Neutrophil (primary cell): ENCODE measurements at regions not wholly inside any gene's neighbourhood (a gene's known extent, or its start where the extent isn't known, plus 50 kb on each side); places are given as distances from the start of the nearest gene placed in this dataset.

Experiments
- H3K27ac ChIP-seq: fragments of 200-600 bp; sonication (generic); 2 replicates; pipeline ENCODE4 v1.5.1; 2016; ENCODE audit warnings: mild to moderate bottlenecking, moderate library complexity
- H3K27me3 ChIP-seq: fragments of 200-600 bp; sonication (generic); 2 replicates; pipeline ENCODE4 v1.6.0; 2016; ENCODE audit warnings: mild to moderate bottlenecking
- H3K36me3 ChIP-seq: fragments of 200-600 bp; sonication (generic); 2 replicates; pipeline ENCODE4 v1.5.1; 2017
- H3K4me1 ChIP-seq, 2 experiments: fragments of 200-600 bp in 1 of 2; sonication (generic) in 1 of 2; 1 replicate in 1 of 2; 2 replicates in 1 of 2; pipeline versions ENCODE4 v1.5.1 to v1.6.1; 2013 to 2016; ENCODE audit warnings: low read depth in 1 of 2, low read length in 1 of 2, mild to moderate bottlenecking in 1 of 2, moderate library complexity in 1 of 2; ENCODE audit not compliant: control insufficient read depth in 1 of 2, insufficient read depth in 1 of 2
- H3K4me3 ChIP-seq, 2 experiments: fragments of 200-600 bp in 1 of 2; sonication (generic) in 1 of 2; 1 replicate in 1 of 2; 2 replicates in 1 of 2; pipeline ENCODE4 v1.5.1; 2013 to 2016; ENCODE audit warnings: low read depth in 1 of 2, low read length in 1 of 2, mild to moderate bottlenecking in 1 of 2, moderate library complexity in 1 of 2
- H3K9me3 ChIP-seq: fragments of 200-600 bp; sonication (generic); 2 replicates; pipeline ENCODE4 v1.5.1; 2016
- CTCF ChIP-seq: fragments of 200-600 bp; sonication (generic); IDR thresholded peaks from 2 replicates; pipeline ENCODE4 v1.5.1; 2016; ENCODE audit warnings: antibody characterized with exemption

- no peaks in the 10 kb centered on the region for H3K36me3 ChIP-seq
These were observed 212.6 kb downstream of the SNX19 start for GRCh38 chr11:130703489-130704190.

GRCh38 chr11:130705670-130706421 lies 210.4 kb downstream of the SNX19 start:
- Histone ChIP-seq H3K27me3 (no peaks in the 10 kb centered on the region), H3K4me3 (no peak overlapping the region), H3K27ac (no peak overlapping the region), H3K4me1 (no peaks in the 10 kb centered on the region), H3K36me3 (no peaks in the 10 kb centered on the region), H3K9me3 (no peaks in the 10 kb centered on the region)
- no peak for TF ChIP-seq CTCF

More at GRCh38 chr11:130703489-130704190, 212.6 kb downstream of the SNX19 start:
- H3K4me1 ChIP-seq, result no peaks in the 10 kb centered on the region
- no peak for TF ChIP-seq CTCF
- no peak overlapping the region for H3K4me3 ChIP-seq
- H3K9me3 ChIP-seq, result no peaks in the 10 kb centered on the region
- no peak overlapping the region for H3K27ac ChIP-seq
- no peaks in the 10 kb centered on the region for H3K27me3 ChIP-seq

GRCh38 chr11:130706572-130706971 lies 209.7 kb downstream of the SNX19 start:
- H3K4me3 ChIP-seq, result no peak overlapping the region
- no peaks in the 10 kb centered on the region for H3K27me3 ChIP-seq
- no peaks in the 10 kb centered on the region for H3K4me1 ChIP-seq
- no peak for TF ChIP-seq CTCF
- no peak overlapping the region for H3K27ac ChIP-seq
- no peaks in the 10 kb centered on the region for H3K9me3 ChIP-seq
- no peaks in the 10 kb centered on the region for H3K36me3 ChIP-seq

GRCh38 chr11:130707217-130707616 lies 209.1 kb downstream of the SNX19 start:
- Histone ChIP-seq H3K4me1 (no peaks in the 10 kb centered on the region), H3K9me3 (no peaks in the 10 kb centered on the region), H3K4me3 (no peak overlapping the region), H3K36me3 (no peaks in the 10 kb centered on the region), H3K27me3 (no peaks in the 10 kb centered on the region), H3K27ac (no peak overlapping the region)
- no peak for TF ChIP-seq CTCF

- Histone ChIP-seq H3K27ac (no peak overlapping the region), H3K4me1 (no peaks in the 10 kb centered on the region), H3K9me3 (no peaks in the 10 kb centered on the region), H3K36me3 (no peaks in the 10 kb centered on the region), H3K4me3 (no peak overlapping the region), H3K27me3 (no peaks in the 10 kb centered on the region)
- TF ChIP-seq CTCF, result no peak
These were observed 206.7 kb downstream of the SNX19 start for GRCh38 chr11:130709531-130709930.
